ENCODE measurements at regions not wholly inside any gene's neighbourhood (a gene's known extent, or its start where the extent isn't known, plus 50 kb on each side); places are given as distances from the start of the nearest gene placed in this dataset.

GRCh38 chr14:104342435-104343293, 204.3 kb downstream of the KIF26A start:
- TF ChIP-seq CTCF (IDR thresholded peaks at IDR 0.05) (no peak), POLR2A (IDR thresholded peaks at IDR 0.05) (no peak)

Measured in adrenal gland (tissue), 5 donors.